ENCODE measurements at regions not wholly inside any gene's neighbourhood (a gene's known extent, or its start where the extent isn't known, plus 50 kb on each side); places are given as distances from the start of the nearest gene placed in this dataset.

- TF ChIP-seq CBX3 (IDR thresholded peaks at IDR 0.05; ENCODE audit: low read depth): no peak
- TF ChIP-seq ATF3 (IDR thresholded peaks at IDR 0.05): no peak
- no peak for TF ChIP-seq CTCF (IDR thresholded peaks at IDR 0.05 in 2 of 3, conservative IDR thresholded peaks at IDR 0.05 in 1 of 3; ENCODE audit: borderline replicate concordance in 1 of 3, insufficient read depth in 1 of 3, low read depth in 2 of 3, low read length in 2 of 3)
- TF ChIP-seq POLR2A (IDR thresholded peaks at IDR 0.05; ENCODE audit: borderline replicate concordance, extremely low read depth, insufficient read depth, insufficient read length): no peak
- TF ChIP-seq ZBTB33 (IDR thresholded peaks at IDR 0.05; ENCODE audit: extremely low read depth, insufficient replicate concordance, low read length): no peak
- TF ChIP-seq RAD21 (IDR thresholded peaks at IDR 0.05; ENCODE audit: low read depth): no peak
- TF ChIP-seq SIN3A (IDR thresholded peaks at IDR 0.05; ENCODE audit: low read depth): no peak
- no peak for TF ChIP-seq MAX (IDR thresholded peaks at IDR 0.05)
Observed at GRCh38 chr14:58709949-58710348, 72.2 kb downstream of the DACT1 start.
